ENCODE measurements at regions not wholly inside any gene's neighbourhood (a gene's known extent, or its start where the extent isn't known, plus 50 kb on each side); places are given as distances from the start of the nearest gene placed in this dataset.

- no peak for TF ChIP-seq CTCF (IDR thresholded peaks at IDR 0.05; ENCODE audit: low read depth, low read length)
- no peak for TF ChIP-seq POLR2A (IDR thresholded peaks at IDR 0.05; ENCODE audit: extremely low read depth, insufficient read length)
- TF ChIP-seq MAX (IDR thresholded peaks at IDR 0.05; ENCODE audit: low read depth, low read length) = no peak
- TF ChIP-seq MYC (IDR thresholded peaks at IDR 0.05; ENCODE audit: low read depth, low read length) = no peak
- H3K4me3 ChIP-seq (ENCODE audit: low read depth, low read length) = no peak overlapping the region
- no peak for DNase-seq (ENCODE audit: low read depth)
These were observed 503.8 kb upstream of the MARCKS start for GRCh38 chr6:113353392-113353791.

- no peak for DNase-seq (ENCODE audit: low read depth)
- no peak overlapping the region for H3K4me3 ChIP-seq (ENCODE audit: low read depth, low read length)
- TF ChIP-seq MAX (IDR thresholded peaks at IDR 0.05; ENCODE audit: low read depth, low read length) (no peak), POLR2A (IDR thresholded peaks at IDR 0.05; ENCODE audit: extremely low read depth, insufficient read length) (no peak), CTCF (IDR thresholded peaks at IDR 0.05; ENCODE audit: low read depth, low read length) (no peak), MYC (IDR thresholded peaks at IDR 0.05; ENCODE audit: low read depth, low read length) (no peak)
These were observed 502.8 kb upstream of the MARCKS start for GRCh38 chr6:113354204-113354895.

- TF ChIP-seq MYC (IDR thresholded peaks at IDR 0.05; ENCODE audit: low read depth, low read length) (no peak), CTCF (IDR thresholded peaks at IDR 0.05; ENCODE audit: low read depth, low read length) (no peak), MAX (IDR thresholded peaks at IDR 0.05; ENCODE audit: low read depth, low read length) (no peak), POLR2A (IDR thresholded peaks at IDR 0.05; ENCODE audit: extremely low read depth, insufficient read length) (no peak)
- H3K4me3 ChIP-seq (ENCODE audit: low read depth, low read length) = no peak overlapping the region
- no peak for DNase-seq (ENCODE audit: low read depth)
These were observed 501.0 kb upstream of the MARCKS start for GRCh38 chr6:113356139-113356538.

- TF ChIP-seq MAX (IDR thresholded peaks at IDR 0.05; ENCODE audit: low read depth, low read length) = no peak
- TF ChIP-seq POLR2A (IDR thresholded peaks at IDR 0.05; ENCODE audit: extremely low read depth, insufficient read length) = no peak
- no peak for TF ChIP-seq CTCF (IDR thresholded peaks at IDR 0.05; ENCODE audit: low read depth, low read length)
- no peak for TF ChIP-seq MYC (IDR thresholded peaks at IDR 0.05; ENCODE audit: low read depth, low read length)
- H3K4me3 ChIP-seq (ENCODE audit: low read depth, low read length) = no peak overlapping the region
- DNase-seq (ENCODE audit: low read depth) = no peak
These were observed 500.1 kb upstream of the MARCKS start for GRCh38 chr6:113357041-113357440.

- no peak for DNase-seq (ENCODE audit: low read depth)
- TF ChIP-seq MAX (IDR thresholded peaks at IDR 0.05; ENCODE audit: low read depth, low read length) = no peak
- TF ChIP-seq CTCF (IDR thresholded peaks at IDR 0.05; ENCODE audit: low read depth, low read length) = no peak
- no peak for TF ChIP-seq POLR2A (IDR thresholded peaks at IDR 0.05; ENCODE audit: extremely low read depth, insufficient read length)
- TF ChIP-seq MYC (IDR thresholded peaks at IDR 0.05; ENCODE audit: low read depth, low read length) = no peak
- H3K4me3 ChIP-seq (ENCODE audit: low read depth, low read length) = no peak overlapping the region
These were observed 499.0 kb upstream of the MARCKS start for GRCh38 chr6:113358063-113358583.

Data from NB4 (cell line).